Hematopoietic multipotent progenitor cell (in vitro differentiated cells): ENCODE measurements at regions not wholly inside any gene's neighbourhood (a gene's known extent, or its start where the extent isn't known, plus 50 kb on each side); places are given as distances from the start of the nearest gene placed in this dataset.
"Not testable (repeated sequence)": the region's sequence is repeated elsewhere in the genome, so short reads cannot be mapped to it uniquely, and the experiment has no call there.

Experiments used
- DNase-seq, 3 donors: peaks; one replicate each; pipeline ENCODE4 v3.0.0-alpha.2; 2011 to 2015; ENCODE audit warnings: low read depth in 2 of 3, low spot score in 2 of 3

GRCh38 chr4:66767442-66767841 is 777.9 kb downstream of the CENPC start:
- no peak for DNase-seq

DNA sequence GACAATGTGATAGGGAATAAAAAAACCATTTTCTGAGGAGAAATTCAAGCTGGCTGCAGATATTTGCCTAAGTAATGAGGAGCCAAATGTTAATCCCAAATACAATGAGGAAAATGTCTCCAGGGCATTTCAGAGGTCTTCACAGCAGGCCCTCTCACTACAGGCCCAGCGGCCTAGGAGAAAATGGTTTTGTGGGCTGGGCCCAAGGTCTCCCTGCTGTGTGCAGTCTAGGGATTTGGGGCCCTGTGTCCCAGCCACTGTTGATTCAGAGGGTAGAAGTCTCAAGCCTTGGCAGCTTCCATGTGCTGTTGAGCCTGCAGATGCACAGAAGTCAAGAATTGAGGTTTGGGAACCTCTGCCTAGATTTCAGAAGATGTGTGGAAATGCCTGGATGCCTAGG is 778.7 kb downstream of the CENPC start:
- DNase-seq = no peak

- DNase-seq = no peak
Measured at GRCh38 chr4:66750273-66750672, 795.0 kb downstream of the CENPC start.

DNA sequence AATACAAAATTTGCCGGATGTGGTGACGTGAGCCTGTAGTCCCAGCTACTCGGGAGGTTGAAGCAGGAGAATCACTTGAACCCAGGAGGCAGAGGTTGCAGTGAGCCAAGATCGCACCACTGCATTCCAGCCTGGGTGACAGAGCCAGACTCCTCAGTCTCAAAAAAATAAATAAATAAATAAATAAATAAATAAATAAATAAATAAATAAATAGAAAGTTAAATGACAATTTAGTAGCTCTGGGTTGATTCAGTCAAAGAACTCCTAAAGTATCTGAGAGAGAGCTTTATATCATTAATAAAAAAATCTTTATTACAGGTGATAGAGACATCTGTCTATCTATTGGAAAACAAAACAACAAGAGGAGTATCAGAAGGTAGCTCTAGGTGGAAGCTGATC is 798.4 kb downstream of the CENPC start:
- not testable (repeated sequence) for DNase-seq

DNA sequence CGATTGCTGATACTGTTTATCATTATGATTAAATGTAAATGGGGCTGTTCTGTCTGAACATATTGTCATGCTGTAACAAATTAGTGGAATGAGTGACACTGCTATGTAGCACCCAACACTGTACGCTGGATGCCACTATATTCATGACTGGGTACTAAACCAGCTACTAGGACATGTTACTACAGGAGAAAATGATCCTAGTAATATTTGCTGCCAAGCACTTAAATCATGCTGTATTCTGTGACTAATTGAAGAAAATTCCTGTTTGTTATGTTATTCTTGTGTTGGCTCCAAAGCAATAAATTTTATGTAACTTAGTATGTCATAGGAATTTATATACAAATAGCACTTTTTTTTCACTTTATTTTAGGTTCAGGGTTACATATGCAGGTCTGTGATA is 804.2 kb downstream of the CENPC start:
- DNase-seq = no peak

GRCh38 chr4:66736606-66737005 is 808.7 kb downstream of the CENPC start:
- no peak for DNase-seq

- DNase-seq = no peak
Measured at GRCh38 chr4:66728280-66728679, 817.0 kb downstream of the CENPC start.

DNA sequence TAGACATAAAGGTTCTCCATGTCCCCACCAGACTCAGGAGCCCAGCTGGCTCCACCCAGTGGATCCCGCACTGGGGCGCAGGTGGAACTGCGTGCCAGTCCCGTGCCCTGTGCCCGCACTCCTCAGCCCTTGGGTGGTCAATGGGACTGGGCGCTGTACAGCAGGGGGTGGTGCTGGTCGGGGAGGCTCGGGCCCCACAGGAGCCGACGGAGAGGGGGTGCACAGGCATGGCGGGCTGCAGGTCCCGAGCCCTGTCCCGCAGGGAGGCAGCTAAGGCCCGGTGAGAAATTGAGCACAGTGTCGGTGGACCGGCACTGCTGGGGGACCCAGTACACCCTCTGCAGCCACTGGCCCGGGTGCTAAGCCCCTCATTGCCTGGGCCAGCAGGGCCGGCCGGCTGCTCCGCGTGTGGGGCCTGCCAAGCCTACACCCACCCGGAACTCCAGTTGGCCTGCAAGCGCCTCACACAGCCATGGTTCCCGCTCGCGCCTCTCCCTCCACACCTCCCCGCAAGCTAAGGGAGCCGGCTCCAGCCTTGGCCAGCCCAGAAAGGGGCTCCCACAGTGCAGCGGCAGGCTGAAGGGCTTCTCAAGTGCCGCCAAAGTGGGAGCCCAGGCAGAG is 832.9 kb downstream of the CENPC start:
- not testable (repeated sequence) for DNase-seq

DNA sequence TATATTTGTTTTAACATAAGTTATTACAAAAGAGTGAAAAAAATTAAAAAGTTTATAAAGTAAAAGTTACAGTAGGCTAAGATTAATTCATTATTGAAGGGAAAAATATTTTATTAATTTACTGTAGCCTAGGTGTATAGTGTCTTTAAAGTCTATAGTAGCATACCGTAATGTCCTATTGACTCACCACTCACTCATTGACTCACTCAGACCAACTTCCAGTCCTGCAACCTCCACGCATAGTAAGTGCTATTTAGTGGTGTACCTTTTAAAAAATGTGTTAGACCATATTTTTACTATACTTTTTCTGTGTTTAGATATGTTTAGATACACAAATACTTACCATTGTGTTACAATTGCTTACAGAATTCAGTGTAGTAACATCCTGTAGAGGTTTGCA is 841.1 kb downstream of the CENPC start:
- no peak for DNase-seq

DNA sequence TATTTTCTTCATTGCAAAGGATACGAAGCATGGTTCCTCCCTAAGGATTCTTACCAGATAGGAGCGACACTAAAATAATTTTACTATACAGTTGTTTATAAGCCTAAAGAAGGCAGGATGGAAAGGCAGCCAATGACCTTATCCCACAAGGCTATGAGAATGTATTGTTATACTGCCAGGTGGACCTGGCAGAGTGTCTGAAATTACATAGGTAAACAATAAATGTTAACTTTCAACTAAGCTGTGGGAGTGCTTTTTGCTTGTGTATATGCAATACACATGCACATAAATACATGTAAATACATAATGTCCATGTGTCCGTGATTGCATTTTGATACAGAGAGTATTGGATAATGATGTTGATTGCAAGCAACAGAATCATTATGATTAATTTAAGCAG is 850.6 kb downstream of the CENPC start:
- DNase-seq = no peak

DNA sequence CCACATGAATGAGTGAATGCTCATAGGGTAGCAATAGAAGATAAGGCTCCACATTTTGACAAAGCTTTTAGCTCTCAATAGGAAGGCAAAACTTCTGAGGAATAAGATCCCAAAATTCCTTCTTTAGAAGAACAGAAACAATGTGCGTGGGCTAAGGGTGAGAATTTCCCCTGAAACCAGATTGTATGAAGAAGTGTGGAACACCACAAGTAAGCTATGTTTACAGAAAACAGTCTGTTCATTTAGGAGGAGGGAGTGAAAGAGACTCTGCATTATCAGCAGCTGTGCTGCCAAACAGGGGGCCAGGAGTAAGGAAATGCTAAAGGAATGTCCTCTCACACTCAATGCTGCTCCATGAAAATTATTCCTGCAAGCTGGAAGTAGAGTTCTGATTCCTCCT is 851.6 kb downstream of the CENPC start:
- DNase-seq = no peak

GRCh38 chr4:66691101-66691500 is 854.2 kb downstream of the CENPC start:
- no peak for DNase-seq

GRCh38 chr4:66688674-66689073 is 856.6 kb downstream of the CENPC start:
- no peak for DNase-seq

DNA sequence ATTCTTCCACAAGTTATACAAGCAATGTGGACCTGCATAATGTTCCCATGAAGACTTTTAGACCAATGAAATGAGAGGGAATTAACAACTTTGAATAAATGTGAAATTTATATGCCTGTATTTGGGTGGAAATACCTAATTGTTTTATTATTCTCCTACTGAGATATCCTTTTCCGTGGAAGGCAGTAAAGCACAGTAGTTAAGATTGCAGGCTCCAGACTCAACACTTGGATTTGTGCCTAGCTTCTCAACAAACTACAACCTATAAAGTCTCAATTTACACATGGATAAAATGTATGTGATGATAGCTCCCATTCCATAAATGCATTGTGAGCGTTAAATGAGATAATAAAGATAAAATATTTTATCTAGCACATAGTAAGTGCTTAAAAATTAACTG is 857.8 kb downstream of the CENPC start:
- DNase-seq = no peak

GRCh38 chr4:66681962-66682361 is 863.3 kb downstream of the CENPC start:
- DNase-seq = no peak

DNA sequence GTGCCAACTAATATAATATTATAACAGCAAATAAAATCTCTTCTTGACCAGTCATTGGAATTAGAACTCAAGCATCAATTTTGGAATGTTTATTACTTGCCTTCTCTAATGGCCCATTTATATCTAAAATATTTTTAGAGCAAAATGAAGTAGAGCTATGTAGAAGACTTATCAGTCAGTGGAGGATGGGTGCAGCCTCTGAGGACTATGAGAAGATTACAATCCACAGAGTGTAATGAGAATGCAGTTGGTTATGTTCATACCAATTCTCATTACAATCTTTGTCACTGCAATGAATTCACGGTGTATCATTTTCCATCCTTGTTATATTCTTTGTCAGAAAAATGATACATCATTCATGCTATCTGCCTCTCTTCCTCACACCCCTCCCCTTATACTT is 878.1 kb downstream of the CENPC start:
- no peak for DNase-seq

DNA sequence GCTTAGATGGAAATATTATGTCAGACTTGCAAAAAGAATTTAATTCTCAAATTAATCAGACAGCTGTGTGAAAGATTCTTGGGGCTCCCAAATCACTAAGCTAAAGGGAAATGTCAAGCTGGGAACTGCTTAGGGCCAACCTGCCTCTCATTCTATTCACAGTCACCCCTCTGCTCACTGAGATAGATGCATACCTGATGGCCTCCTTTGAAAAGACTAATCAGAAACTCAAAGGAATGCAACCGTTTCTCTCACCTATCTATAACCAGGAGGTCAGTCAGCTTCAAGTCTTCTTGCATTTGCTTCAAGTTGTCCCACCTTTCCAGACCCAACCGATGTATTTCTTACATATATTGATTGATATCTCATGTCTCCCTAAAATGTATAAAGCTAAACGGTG is 882.7 kb downstream of the CENPC start:
- DNase-seq = no peak

- no peak for DNase-seq
Measured at GRCh38 chr4:66658809-66659208, 886.5 kb downstream of the CENPC start.

DNA sequence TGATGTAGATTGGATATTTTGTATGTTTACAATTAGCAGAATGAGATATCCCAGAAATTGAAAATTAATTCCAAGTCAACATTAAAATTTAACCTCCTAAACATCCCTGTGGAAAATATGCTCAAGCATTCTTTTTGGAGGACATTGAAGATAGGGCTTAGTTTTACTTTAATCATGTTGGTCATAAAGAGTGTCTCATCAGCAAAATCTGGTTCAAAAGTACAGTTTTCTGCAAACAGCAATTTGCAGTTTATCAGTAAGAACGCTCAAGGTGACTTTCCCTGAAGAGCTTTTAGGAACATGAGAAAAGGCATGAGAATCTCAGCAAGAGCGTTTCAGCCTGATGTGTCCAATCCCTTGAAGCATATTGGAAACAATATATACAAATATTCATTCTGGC is 889.8 kb downstream of the CENPC start:
- no peak for DNase-seq

- DNase-seq = no peak
Measured at GRCh38 chr4:66653937-66654336, 891.4 kb downstream of the CENPC start.

DNA sequence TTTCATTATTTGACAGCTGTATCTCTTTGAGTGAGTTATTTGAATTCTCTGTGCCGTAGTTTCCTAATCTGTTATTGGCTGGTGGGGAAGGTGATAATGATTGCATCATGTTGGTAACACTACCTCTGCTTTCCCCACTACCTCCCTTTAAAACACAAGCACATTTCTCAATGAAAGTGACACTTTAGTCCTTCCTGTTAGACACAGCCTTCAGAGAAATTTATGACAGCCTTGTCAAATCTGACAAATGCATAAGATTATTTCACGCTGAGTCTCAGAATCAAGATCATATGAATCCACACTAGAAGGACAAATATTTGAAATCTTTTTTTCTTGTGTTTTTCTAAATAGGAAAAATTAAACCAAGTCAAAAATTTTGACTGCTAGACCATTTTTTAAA is 896.1 kb downstream of the CENPC start:
- DNase-seq = no peak

DNA sequence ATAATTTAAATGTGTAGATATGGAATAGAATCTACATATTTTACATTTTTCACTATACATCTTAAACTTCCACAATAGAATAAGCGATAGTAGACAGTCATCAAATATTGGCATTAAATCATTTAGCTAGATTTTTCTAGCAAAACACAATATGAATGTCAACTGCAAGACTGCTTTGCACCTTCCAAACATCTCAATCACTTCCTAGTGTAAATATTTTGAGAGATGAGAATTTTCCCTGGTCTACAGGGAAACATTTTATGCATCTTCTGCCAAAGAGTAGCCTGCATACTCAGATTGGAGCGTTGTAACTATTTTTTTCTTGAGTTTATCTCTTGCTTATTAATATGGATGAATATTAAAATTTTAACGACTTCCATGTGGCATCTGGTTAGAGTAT is 897.4 kb downstream of the CENPC start:
- DNase-seq = no peak

DNA sequence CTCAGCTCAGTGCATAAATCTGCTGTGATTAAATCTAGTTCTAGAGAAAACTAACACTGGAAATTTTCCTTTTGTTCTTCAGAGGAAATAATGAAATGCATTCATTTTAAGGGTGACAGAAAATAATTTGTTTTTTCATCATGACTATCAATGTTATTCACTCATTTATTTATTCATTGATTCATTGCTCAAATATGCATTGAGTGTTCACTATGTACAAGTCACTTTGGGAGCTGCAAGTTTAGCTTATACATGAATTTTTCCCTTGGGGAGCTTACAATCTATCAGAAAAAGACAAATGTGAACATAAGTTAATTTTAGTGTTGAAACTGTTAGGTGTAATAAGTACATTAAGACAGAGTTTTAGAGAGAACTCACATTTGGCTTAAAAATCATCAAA is 897.8 kb downstream of the CENPC start:
- DNase-seq = no peak
